ENCODE measurements at regions not wholly inside any gene's neighbourhood (a gene's known extent, or its start where the extent isn't known, plus 50 kb on each side); places are given as distances from the start of the nearest gene placed in this dataset.

DNA sequence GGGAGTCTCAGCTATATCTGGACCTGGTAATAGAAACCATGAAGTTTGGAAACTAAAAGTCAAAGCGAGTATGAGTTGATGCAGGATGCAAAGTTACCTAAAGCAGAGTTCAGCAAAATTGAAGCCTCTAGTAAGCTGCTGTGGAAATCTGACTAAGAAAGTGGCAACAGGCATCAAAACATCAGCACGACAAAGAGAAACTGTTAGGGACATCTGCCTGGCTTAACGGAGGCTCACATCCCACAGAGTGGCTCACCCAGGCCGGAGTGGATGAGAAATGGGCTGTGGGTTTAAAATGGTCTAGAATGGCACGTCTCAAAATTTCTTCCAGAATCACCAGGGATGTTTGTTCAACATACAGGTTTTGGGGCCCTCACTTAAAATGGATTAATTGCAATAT lies 164.1 kb upstream of the NPY start:
- TF ChIP-seq, protein P1, sequence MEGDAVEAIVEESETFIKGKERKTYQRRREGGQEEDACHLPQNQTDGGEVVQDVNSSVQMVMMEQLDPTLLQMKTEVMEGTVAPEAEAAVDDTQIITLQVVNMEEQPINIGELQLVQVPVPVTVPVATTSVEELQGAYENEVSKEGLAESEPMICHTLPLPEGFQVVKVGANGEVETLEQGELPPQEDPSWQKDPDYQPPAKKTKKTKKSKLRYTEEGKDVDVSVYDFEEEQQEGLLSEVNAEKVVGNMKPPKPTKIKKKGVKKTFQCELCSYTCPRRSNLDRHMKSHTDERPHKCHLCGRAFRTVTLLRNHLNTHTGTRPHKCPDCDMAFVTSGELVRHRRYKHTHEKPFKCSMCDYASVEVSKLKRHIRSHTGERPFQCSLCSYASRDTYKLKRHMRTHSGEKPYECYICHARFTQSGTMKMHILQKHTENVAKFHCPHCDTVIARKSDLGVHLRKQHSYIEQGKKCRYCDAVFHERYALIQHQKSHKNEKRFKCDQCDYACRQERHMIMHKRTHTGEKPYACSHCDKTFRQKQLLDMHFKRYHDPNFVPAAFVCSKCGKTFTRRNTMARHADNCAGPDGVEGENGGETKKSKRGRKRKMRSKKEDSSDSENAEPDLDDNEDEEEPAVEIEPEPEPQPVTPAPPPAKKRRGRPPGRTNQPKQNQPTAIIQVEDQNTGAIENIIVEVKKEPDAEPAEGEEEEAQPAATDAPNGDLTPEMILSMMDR (IDR thresholded peaks at IDR 0.05; ENCODE audit: extremely low read depth, low read depth, low read length): no peak
- H3K27me3 ChIP-seq (ENCODE audit: insufficient read depth, low read length): no peaks in the 10 kb centered on the region
- no peaks in the 10 kb centered on the region for H3K9me3 ChIP-seq (ENCODE audit: low read depth, low read length)
- no peak overlapping the region for H3K4me3 ChIP-seq (ENCODE audit: insufficient read depth, low read length)
- no peak overlapping the region for H3K4me2 ChIP-seq (ENCODE audit: insufficient read depth, low read length)
- H3K79me2 ChIP-seq (ENCODE audit: insufficient read depth, low read length): no peaks in the 10 kb centered on the region
- H3K36me3 ChIP-seq (ENCODE audit: insufficient read depth, low read length): no peaks in the 10 kb centered on the region
- no peak overlapping the region for H2AFZ ChIP-seq (ENCODE audit: low read length)
- H4K20me1 ChIP-seq (ENCODE audit: insufficient read depth, low read length): no peaks in the 10 kb centered on the region
- no peak overlapping the region for H3K27ac ChIP-seq (ENCODE audit: low read depth, low read length)
- H3K4me1 ChIP-seq (ENCODE audit: insufficient read depth, low read length): no peaks in the 10 kb centered on the region
- no peak for DNase-seq (ENCODE audit: insufficient read length, low spot score, missing footprints)

GRCh38 chr7:24123076-24123475 lies 160.9 kb upstream of the NPY start:
- TF ChIP-seq, protein P1 (IDR thresholded peaks at IDR 0.05; ENCODE audit: extremely low read depth, low read depth, low read length): no peak
- Histone ChIP-seq H3K27ac (ENCODE audit: low read depth, low read length) (no peak overlapping the region), H3K27me3 (ENCODE audit: insufficient read depth, low read length) (no peaks in the 10 kb centered on the region), H3K9me3 (ENCODE audit: low read depth, low read length) (no peaks in the 10 kb centered on the region), H2AFZ (ENCODE audit: low read length) (no peak overlapping the region), H3K4me2 (ENCODE audit: insufficient read depth, low read length) (no peak overlapping the region), H4K20me1 (ENCODE audit: insufficient read depth, low read length) (no peaks in the 10 kb centered on the region), H3K4me1 (ENCODE audit: insufficient read depth, low read length) (no peaks in the 10 kb centered on the region), H3K36me3 (ENCODE audit: insufficient read depth, low read length) (no peaks in the 10 kb centered on the region), H3K79me2 (ENCODE audit: insufficient read depth, low read length) (no peaks in the 10 kb centered on the region), H3K4me3 (ENCODE audit: insufficient read depth, low read length) (no peak overlapping the region)
- DNase-seq (ENCODE audit: insufficient read length, low spot score, missing footprints): no peak

GRCh38 chr7:24125765-24126164 lies 158.2 kb upstream of the NPY start:
- no peaks in the 10 kb centered on the region for H3K27me3 ChIP-seq (ENCODE audit: insufficient read depth, low read length)
- no peaks in the 10 kb centered on the region for H3K79me2 ChIP-seq (ENCODE audit: insufficient read depth, low read length)
- H3K4me2 ChIP-seq (ENCODE audit: insufficient read depth, low read length): no peak overlapping the region
- H3K9me3 ChIP-seq (ENCODE audit: low read depth, low read length): no peaks in the 10 kb centered on the region
- TF ChIP-seq, protein P1 (IDR thresholded peaks at IDR 0.05; ENCODE audit: extremely low read depth, low read depth, low read length): no peak
- no peak overlapping the region for H3K4me3 ChIP-seq (ENCODE audit: insufficient read depth, low read length)
- no peak overlapping the region for H3K27ac ChIP-seq (ENCODE audit: low read depth, low read length)
- DNase-seq (ENCODE audit: insufficient read length, low spot score, missing footprints): no peak
- H2AFZ ChIP-seq (ENCODE audit: low read length): no peak overlapping the region
- no peaks in the 10 kb centered on the region for H3K36me3 ChIP-seq (ENCODE audit: insufficient read depth, low read length)
- H3K4me1 ChIP-seq (ENCODE audit: insufficient read depth, low read length): no peaks in the 10 kb centered on the region
- H4K20me1 ChIP-seq (ENCODE audit: insufficient read depth, low read length): no peaks in the 10 kb centered on the region

DNA sequence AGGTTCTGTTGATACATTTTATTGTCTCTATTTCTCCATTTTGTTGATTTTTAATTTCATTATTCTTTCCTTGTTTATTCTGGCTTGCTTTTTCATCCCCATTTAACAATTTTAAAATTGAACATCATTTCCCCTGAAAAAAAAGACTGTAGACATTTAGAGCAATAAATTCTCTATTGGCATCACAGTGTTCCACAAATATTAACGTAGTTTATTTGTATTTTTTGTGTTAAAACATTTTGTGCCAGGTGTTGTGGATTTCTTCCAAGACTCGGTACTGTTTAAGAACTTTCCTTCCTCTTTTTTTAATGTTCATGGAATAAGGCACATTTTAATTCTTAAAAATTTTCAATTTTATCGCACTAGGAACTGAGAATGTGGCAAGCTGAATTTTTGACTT lies 156.1 kb upstream of the NPY start:
- no peaks in the 10 kb centered on the region for H3K36me3 ChIP-seq (ENCODE audit: insufficient read depth, low read length)

More for the DNA sequence above, 156.1 kb upstream of the NPY start:
- H3K27ac ChIP-seq (ENCODE audit: low read depth, low read length): no peak overlapping the region
- H3K9me3 ChIP-seq (ENCODE audit: low read depth, low read length): no peaks in the 10 kb centered on the region
- DNase-seq (ENCODE audit: insufficient read length, low spot score, missing footprints): no peak
- no peaks in the 10 kb centered on the region for H3K27me3 ChIP-seq (ENCODE audit: insufficient read depth, low read length)
- no peak overlapping the region for H3K4me2 ChIP-seq (ENCODE audit: insufficient read depth, low read length)
- H3K79me2 ChIP-seq (ENCODE audit: insufficient read depth, low read length): no peaks in the 10 kb centered on the region
- H4K20me1 ChIP-seq (ENCODE audit: insufficient read depth, low read length): no peaks in the 10 kb centered on the region
- no peaks in the 10 kb centered on the region for H3K4me1 ChIP-seq (ENCODE audit: insufficient read depth, low read length)
- H2AFZ ChIP-seq (ENCODE audit: low read length): no peak overlapping the region
- H3K4me3 ChIP-seq (ENCODE audit: insufficient read depth, low read length): no peak overlapping the region
- TF ChIP-seq, protein P1 (IDR thresholded peaks at IDR 0.05; ENCODE audit: extremely low read depth, low read depth, low read length): no peak
